Breast epithelium (tissue), 3 donors: ENCODE measurements at regions not wholly inside any gene's neighbourhood (a gene's known extent, or its start where the extent isn't known, plus 50 kb on each side); places are given as distances from the start of the nearest gene placed in this dataset.

ENCODE experiments used
- CTCF ChIP-seq, 3 donors: fragments of 450-650 bp; IDR thresholded peaks; one replicate each; pipeline ENCODE4 v1.5.1; 2016 to 2017; ENCODE audit warnings: antibody characterized with exemption in 3 of 3, mild to moderate bottlenecking in 3 of 3, moderate library complexity in 3 of 3
- POLR2AphosphoS5 ChIP-seq, 3 donors: sonication (generic); formaldehyde crosslinking; IDR thresholded peaks; one replicate each; pipeline ENCODE4 v1.6.1; 2017; ENCODE audit warnings: antibody characterized with exemption in 3 of 3

- TF ChIP-seq POLR2AphosphoS5 (IDR thresholded peaks at IDR 0.05) (no peak), CTCF (IDR thresholded peaks at IDR 0.05) (no peak)
Measured at GRCh38 chr11:109285465-109285864, 136.5 kb upstream of the C11orf87 start.
